Stimulated activated CD4-positive, alpha-beta T cell treated with anti-CD3 and anti-CD28 coated beads, Interleukin-1b, Interleukin-23, amount 100 ng/mL, for 24 hours (primary cell): ENCODE measurements at regions not wholly inside any gene's neighbourhood (a gene's known extent, or its start where the extent isn't known, plus 50 kb on each side); places are given as distances from the start of the nearest gene placed in this dataset.

ENCODE experiments used
- DNase-seq, 4 experiments: peaks; one replicate each; pipeline ENCODE4 v3.0.0-alpha.2; 2020; ENCODE audit warnings: low read depth in 4 of 4, low spot score in 1 of 4

DNA sequence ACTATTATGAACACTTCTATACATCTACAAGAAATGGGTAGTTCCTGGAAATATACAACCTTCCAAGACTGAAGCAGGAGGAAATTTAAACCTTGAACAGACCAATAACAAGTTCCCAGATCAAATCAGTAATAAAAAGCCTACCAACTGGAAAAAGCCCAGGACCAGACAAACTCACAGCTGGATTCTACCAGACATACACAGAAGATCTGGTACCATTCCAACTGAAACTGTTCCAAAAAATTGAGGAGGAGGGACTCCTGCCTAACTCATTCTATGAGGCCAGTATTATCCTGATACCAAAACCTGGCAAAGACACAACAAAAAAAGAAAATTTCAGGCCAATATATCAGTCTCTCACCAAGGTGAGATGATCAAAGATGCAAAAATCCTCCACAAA is 189.4 kb downstream of the RPS29 start:
- DNase-seq, result no peak

DNA sequence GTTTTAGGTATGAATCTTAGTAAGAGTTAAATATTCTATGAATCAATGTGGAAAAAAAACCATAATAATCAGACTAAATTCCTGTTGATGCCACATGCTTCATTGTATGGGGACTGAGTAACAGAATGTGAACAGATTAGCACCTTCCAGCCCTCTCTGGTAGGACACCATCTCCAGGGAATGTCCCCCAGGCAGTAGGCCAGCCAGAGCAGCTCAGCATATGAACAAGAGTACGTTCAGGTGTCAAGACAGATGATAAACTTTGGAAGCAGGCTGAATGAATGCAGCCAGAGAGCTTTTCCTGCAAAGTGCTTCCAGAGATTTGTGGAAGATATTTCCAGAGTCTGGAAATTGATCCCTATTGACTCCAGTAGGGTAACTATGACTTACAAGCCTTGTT is 204.4 kb downstream of the RPS29 start:
- no peak for DNase-seq

DNA sequence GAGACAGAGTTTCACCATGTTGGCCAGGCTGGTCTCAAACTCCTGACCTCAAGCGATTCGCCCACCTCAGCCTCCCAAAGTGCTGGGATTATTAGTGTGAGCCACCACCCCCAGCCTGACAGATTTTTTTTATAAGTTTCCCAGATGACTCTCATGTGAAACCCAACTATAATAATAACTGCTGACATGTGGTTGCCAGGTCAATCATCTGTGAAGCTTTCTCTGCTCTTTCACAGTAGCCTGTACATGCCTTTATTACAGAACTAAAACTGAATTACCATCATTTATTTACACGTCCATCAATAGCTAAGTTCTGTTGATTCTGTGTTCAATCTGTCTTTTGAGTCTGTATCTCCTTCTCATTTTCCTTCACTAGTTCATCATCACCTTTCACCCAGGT is 218.5 kb downstream of the RPS29 start:
- DNase-seq, result no peak

- no peak for DNase-seq
Observed at GRCh38 chr14:49366416-49366815, 219.8 kb downstream of the RPS29 start.

DNA sequence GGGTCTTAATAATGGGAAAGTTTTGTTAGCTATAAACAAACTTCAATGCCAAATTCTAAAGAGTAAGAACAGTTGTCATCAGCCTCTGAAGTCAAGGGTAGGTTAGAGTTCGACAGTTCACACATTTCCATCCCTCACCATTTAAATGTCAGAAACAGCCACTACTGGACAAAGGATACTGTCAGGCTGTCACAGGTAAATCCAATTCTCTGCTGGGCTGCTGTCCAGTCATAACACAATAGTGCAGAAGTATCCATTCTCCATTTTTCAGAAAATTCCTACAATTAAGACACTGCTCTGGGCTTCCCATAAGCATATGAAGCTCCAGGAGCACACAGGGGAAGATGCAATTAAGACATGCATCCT is 221.4 kb downstream of the RPS29 start:
- no peak for DNase-seq

GRCh38 chr14:49363821-49364751 is 222.1 kb downstream of the RPS29 start:
- DNase-seq, result no peak

DNA sequence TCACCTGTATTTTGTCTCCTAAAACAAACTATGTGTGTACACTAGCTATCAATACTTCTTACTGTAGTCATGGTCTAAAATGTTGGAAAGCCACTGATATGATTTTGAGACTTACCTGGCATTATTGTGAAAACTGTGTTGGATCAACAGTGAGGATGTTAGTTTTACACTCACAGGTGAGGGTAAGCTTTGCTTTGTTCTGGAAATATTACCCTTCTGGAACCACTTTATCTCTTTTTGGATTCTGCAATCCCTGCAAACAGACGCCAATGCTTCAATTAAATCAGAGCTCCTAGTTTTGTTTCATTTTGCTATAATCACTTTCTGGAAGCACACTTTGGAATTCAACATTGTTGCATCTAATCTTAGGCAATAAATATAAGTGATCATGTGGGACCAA is 223.3 kb downstream of the RPS29 start:
- no peak for DNase-seq

DNA sequence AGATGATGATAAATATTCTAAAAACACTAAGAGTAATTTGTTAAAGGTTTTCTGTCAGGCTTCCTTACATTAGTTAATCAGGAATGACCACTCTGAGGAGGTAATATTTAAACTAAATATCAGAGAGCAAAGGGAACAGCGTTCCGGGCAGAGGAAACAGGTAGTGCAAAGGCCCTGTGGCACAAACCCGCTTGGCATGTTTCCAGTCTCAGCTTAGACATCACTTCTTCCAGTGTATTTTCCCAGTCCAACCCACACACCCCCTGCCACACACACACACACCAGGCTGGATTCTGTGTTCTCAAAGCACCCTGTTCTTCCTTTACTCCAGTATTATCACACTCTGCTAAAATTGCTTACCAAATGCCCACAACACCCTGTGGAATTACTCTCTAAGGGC is 247.1 kb downstream of the RPS29 start:
- DNase-seq, result no peak

GRCh38 chr14:49319810-49320209 is 266.4 kb downstream of the RPS29 start:
- no peak for DNase-seq

DNA sequence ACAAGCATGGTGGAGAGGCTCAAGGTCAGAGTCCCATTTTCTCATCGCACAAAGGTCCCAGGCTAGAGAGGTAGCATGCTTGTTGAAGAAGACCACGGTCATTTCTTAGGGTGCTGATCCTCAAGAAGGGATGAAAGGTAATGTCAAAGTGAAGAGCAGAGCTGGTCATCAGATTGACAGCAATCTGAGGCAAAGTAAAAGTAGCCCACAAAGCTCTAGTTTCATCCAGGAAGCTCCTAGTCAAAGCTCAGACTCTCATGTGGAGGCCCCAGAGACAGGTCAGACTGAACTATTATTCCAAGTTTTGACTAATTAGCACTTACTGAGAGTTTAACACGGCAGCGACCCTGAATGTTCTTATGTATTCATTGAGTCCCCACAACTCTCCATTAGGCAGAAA is 270.6 kb downstream of the RPS29 start:
- DNase-seq, result no peak

GRCh38 chr14:49314737-49315136 is 271.4 kb downstream of the RPS29 start:
- DNase-seq, result no peak

DNA sequence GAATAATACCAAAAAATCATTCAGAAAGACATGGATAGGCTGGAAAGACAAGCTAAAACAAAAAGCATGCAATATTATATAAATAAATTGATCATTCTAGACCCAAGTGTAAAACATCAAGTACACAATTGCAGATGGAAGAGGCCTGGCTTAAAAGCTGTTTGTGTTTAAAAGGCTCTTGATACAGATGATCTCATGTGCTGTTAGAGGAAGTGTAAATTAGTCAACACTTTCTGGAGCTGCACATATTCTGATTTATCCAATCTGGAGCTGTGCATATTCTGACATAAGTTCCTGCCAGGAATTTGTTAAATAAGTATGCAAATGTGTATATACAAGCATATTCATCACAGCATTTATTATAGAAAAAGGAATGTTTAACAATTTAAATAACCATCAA is 273.1 kb downstream of the RPS29 start:
- no peak for DNase-seq

- no peak for DNase-seq
Observed at GRCh38 chr14:49310298-49310697, 275.9 kb downstream of the RPS29 start.

DNA sequence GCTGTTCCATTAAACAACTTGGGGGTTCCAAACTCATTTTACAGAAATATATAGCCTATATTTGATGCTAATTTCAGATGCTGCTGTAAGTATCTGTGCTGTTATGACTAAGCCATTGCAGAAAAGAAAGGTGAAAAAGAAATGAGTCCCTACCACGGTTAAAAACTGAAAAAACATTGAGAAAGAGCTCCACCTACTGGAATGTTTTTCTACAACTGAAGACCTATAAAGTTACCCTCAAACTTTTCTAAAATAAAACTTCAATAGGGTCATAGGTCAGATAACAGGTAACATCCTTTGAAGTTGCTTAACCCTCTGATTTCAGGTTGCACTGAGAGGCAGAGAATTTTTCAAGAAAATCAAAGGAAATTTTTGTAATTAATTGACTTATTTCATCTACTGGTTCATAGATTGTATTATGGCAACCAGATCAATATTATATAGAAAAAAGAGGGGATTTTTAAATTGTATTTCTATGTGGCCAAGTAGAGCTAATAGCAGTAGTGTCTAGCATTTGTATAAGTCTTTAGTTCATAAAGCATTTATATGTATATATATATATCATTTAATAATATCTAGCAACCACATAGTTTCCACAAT is 279.9 kb downstream of the RPS29 start:
- no peak for DNase-seq

DNA sequence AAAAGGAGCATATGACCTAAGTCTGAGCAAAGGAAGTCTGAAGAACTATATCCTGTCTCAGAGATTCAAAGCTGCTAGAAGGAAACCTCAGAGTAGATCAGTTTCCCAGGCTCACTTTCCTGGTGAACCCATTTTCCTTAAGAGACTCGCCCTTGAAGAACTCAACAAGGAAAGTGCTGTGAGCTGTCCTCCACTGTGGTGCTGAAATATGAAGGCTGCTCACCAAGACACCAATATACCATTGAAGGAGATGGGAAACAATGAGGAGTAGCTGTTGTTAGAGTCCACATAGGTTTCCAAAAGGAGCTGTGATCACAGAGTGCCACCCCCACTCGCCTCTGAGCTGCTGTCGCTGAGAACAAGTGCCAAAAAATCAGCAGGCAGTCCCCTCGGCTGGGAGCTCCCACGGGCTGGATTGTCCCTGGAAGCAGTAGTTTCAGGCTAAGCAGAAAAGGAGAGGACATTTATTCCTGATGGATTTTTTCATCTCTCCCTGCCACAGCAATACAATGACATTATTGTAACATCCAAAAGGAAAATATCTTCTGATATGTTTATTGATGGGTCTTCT is 282.1 kb downstream of the RPS29 start:
- DNase-seq, result no peak

DNA sequence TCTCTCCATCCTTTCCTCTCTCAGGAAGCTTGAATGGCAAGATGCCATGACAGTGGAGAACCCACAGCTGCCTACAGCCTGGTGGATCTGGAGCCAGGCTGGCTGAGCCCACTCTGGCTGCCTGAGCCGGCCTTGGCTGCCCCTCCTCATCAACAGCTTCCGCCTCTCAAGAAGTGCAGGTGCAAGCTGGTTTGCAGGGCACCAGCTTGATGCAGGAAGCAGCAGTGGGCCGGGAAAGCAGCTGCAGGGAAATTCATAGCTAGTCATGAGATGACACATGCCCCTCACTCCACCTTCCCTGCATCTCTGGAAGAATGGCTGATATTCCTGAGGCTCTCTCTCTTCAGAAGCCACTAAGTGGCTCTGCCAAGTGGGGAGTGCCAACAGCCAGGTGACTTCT is 289.1 kb downstream of the RPS29 start:
- DNase-seq, result no peak

GRCh38 chr14:49294621-49295148 is 291.5 kb downstream of the RPS29 start:
- no peak for DNase-seq

DNA sequence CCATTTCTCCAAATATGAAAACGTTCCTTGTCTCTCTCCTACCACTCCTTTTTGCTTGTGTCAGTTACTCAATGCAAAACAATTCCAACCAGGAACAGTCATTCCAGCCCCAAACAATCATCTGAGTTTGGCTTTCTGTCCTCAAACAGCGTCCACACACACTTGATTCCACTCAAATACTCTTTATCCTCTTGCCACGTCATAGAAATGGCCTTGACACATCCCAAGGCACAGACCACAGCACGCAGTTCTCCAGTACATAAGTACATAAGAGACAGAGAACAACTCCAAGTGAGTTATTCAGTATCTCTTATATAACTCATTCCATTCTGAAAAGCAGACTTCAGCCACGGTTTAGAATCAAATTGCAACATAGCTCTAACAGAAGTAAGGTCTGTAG is 299.2 kb downstream of the RPS29 start:
- DNase-seq, result no peak

DNA sequence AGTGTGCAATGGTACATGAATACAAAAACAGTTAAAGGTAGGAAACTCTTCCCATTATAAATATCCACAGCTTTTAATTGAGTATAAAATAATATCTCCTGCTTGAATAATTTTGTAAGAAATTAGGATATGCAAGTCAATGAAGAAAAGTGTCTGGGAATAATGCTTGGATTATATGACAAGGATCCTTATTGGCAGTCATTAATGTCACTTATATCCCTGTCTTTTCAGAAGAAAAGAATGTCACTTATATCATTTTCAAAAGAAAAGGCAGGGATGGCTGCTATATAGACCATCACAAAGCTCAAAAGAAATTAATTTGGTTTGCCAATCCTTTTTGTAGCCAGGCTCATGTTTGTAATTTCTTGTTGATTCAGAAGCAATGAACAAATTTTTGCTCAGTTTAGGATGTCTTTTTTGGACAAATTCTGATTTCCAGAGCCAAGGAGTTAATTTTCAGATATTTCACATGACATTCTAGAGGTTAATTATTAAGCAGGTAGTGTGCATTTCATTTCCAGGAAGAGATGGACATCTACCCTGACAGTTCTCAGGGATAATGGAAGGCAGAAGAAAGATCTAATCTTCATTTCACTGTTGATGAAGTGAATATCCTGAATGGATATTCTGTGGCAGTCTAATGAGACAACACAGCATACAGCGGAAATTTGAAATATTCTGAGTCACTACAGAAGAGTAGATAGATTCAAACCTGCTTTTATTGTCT is 299.8 kb downstream of the RPS29 start:
- no peak for DNase-seq

DNA sequence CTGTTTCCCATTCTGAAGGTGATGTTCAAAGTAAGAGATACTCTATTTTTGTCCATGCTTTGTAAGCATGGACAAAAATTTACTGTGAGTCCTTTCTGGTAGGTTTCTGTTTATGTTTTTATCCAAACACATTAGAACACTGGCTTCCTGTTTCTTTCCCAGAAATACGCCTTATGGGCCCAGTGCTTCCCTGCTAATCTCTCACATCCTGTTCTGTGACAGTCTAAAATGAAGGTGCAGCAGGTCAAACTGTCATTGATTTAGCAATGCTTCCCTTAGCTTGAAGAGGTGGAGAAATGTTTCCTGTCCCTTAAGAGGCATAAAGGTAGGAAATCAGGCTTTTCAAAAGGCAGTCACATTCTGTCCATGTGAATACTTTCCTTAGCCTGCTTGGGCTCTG is 305.6 kb downstream of the RPS29 start:
- no peak for DNase-seq

- DNase-seq, result no peak
Observed at GRCh38 chr14:49250517-49250916, 335.7 kb downstream of the RPS29 start.

GRCh38 chr14:49250109-49250508 is 336.1 kb downstream of the RPS29 start:
- DNase-seq, result no peak
